ENCODE measurements at regions not wholly inside any gene's neighbourhood (a gene's known extent, or its start where the extent isn't known, plus 50 kb on each side); places are given as distances from the start of the nearest gene placed in this dataset.

DNA sequence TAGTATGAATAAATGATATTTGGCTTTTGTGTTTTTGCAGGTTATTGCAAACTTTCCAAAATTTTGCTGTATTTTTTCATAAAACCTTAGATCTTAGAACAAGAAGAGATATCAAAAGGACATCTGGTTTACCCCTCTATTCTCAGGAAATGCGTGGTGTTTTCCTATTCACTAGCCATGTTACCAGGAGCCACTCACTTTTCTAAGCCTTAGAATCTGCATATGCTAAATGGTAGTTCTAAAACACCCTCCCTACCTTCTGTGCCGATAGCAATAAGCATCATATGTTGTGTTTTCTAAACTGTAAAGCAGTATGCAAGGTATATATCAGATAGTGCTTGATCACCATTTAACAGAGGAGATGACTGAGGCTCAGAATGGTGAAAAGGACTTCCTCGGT is 715.0 kb upstream of the CELF2 start:
- DNase-seq, result no peak

DNA sequence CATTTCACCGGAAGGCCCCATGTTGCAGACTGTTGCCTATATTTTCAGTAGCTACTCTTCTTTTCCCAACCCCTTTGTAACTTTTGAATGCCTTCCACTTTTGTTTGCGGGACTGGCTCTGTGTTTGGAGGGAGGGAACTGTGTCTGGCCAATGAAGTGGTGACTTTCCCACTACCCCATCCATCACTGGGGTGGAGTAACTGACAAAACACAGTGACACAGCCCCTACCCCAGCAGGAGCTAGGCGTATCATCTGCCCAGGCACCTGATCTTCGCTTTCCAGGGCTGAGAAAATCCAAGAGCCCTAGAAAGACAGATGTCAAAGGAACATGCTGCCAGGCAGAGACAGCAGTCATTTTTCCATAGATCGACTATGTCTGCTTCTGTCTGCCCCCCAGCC is 710.6 kb upstream of the CELF2 start:
- no peak for DNase-seq

DNA sequence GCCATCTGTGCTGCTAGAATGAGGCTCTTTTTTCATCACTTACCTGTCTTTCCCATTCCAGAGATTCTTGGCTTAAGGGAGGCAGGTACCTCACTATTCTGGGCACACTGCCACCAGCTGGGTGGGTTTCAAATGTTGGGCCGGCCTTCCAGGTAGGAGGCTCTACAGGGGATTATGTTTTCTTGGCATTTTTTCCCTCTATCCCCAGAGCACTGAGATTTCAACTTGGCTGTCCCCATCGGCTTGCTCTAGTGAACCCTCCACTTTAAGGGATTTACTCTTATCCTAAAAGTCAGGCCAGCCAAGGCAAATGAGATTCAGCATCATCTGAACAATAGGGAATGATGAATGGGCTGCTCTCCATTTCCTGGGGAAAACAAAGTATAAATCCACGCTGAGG is 710.1 kb upstream of the CELF2 start:
- DNase-seq, result no peak

GRCh38 chr10:10310498-10310897 is 707.2 kb upstream of the CELF2 start:
- DNase-seq, result no peak

DNA sequence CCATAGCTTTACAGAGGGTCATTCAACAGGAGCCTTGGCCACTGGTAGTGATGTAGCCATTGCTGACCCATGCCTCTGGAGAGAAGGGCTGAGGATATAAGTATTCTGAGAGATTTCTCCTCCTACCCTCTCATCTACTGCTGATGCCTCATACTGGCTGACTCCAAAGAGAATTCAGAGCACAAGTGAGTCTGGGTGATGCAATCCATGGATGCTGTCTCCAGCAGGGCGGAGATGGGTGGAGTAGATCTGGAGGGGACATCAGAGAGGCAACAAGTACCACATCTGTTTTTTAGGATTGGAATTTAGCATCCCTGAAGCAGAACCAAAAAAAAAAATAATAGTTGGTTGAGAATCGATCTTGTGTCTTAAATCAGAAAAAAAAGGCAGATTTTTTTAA is 705.7 kb upstream of the CELF2 start:
- no peak for DNase-seq

DNA sequence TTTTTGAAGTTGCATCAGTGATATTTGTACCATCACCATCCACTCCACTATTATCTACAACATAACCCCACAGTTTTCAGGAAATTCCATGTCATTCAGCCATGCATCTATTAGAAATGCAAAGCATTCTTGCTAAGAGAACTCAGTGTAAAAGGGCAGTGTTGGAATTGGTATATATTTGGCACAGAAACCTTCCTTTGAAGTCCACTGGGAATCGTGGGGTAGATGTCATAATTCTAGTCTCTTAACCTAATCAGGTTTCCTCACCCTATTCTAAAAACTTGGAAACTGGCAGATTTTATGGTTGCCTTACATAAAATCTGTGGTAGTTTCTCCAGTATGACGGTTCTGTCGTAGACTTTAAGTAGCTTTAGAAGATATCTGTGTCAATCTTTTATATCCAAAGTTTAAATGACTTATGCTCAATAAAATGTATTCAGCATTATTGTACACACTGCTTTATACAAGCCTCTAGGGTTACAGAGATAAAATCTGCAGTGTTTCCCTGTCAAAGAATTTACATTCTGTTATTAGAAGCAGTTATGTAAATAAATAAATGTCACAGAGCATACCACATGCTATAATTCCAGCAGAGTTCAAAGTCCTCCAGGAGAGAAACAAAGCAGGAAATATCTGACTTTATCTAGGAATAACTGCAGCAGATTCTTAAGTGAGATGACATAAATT is 704.4 kb upstream of the CELF2 start:
- DNase-seq, result no peak

GRCh38 chr10:10314626-10315025 is 703.0 kb upstream of the CELF2 start:
- no peak for DNase-seq

DNA sequence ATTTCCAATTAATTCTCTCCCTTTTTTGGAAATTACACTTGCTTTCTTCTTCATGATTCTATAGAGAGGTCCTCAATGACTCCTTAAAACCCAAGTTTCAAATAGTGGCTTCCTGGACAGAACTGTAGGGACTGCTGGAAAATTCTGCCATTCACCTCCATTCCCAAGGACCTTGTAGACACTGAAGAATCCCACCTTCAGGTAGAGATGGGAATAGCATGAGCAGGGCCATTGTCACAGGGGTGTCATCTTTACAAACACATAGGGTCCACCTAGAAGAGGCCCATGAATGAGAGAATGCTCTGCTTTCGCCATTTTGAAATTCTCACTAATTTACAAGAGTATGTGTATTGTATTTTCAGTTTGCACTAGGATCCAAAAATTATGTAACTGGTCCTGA is 701.7 kb upstream of the CELF2 start:
- DNase-seq, result no peak

- no peak for DNase-seq
Observed at GRCh38 chr10:10317151-10317550, 700.5 kb upstream of the CELF2 start.

- DNase-seq, result no peak
Observed at GRCh38 chr10:10318856-10319255, 698.8 kb upstream of the CELF2 start.

- DNase-seq, result no peak
Observed at GRCh38 chr10:10320956-10321355, 696.7 kb upstream of the CELF2 start.

GRCh38 chr10:10326116-10326515 is 691.6 kb upstream of the CELF2 start:
- DNase-seq, result no peak

GRCh38 chr10:10327934-10328333 is 689.7 kb upstream of the CELF2 start:
- no peak for DNase-seq

- no peak for DNase-seq
Observed at GRCh38 chr10:10330418-10330817, 687.3 kb upstream of the CELF2 start.

GRCh38 chr10:10332786-10333185 is 684.9 kb upstream of the CELF2 start:
- no peak for DNase-seq

DNA sequence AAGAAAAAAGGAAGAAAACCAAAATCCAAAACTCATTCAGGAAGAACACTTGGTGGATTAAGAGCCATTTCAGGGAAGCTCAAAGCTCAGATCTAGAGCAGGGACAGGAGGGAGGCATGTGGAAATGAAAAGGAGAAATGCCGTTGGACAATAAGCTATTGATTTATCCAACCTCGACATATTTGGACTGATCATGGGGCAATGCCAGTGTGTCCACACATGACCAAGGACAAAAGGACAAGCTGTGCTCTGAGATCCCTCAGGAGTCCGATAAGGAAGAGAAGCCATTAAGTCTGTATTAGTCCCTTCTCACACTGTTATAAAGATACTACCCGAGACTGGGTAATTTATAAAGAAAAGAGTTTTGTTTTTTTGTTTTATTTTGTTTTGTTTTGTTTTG is 684.0 kb upstream of the CELF2 start:
- no peak for DNase-seq

GRCh38 chr10:10338339-10338738 is 679.3 kb upstream of the CELF2 start:
- no peak for DNase-seq

GRCh38 chr10:10346390-10347150 is 671.1 kb upstream of the CELF2 start:
- no peak for DNase-seq

GRCh38 chr10:10350050-10350449 is 667.6 kb upstream of the CELF2 start:
- no peak for DNase-seq

GRCh38 chr10:10351451-10351850 is 666.2 kb upstream of the CELF2 start:
- no peak for DNase-seq

- no peak for DNase-seq
Observed at GRCh38 chr10:10353326-10353868, 664.3 kb upstream of the CELF2 start.

DNA sequence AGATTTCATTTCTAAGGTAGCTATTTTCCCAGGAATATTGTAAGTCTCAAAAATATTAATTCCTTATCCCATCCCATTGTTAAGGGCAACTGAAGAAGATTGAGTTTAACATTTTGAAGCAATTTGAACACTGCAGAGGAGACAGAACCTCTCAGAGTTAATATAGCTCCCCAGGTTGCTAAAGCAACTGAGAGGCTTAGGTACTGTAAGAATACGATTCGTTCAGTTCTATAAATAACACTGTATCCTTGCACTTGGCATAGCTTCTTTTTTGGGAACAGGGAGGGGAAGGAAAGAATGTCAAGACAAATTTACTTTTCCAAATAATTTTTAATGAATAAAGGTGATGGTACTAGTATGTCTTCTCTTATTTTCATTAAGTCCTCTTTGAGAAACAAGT is 658.4 kb upstream of the CELF2 start:
- DNase-seq, result no peak

DNA sequence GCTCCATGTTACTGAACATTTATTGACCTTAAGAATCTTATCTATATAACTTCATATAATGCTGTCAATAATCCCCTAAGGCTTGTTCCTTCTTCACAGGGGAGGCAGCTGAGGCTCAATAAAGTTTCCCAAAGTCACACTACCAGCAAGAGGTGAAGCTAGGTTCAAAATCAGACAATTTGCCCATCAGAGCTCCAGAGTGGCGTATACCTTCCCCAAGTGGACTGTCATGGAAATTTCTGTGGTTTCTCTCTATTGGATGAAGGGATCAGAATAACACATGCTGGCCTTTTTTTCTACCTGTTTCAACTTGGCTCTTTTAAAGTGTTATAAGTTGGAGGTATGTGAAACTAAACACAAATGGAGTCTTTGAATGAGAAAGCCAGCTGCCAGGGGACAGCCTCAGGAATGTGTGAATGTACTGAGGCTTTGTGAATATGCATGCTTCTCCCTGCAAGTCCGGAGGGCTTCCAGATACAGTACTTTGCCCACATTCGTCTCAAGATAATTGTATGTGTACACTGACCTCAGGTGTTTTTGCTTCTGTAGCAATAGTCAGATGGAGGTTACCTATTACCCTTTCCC is 656.3 kb upstream of the CELF2 start:
- DNase-seq, result no peak

GRCh38 chr10:10362800-10363199 is 654.9 kb upstream of the CELF2 start:
- DNase-seq, result no peak
